HG02981 (cell line): ENCODE measurements at regions not wholly inside any gene's neighbourhood (a gene's known extent, or its start where the extent isn't known, plus 50 kb on each side); places are given as distances from the start of the nearest gene placed in this dataset.
"Not testable (repeated sequence)": the region's sequence is repeated elsewhere in the genome, so short reads cannot be mapped to it uniquely, and the experiment has no call there.

ENCODE experiments used
- ATAC-seq: cut with Tn5 transposase; IDR thresholded peaks from one replicate; pipeline ENCODE4 v1.9.1; 2021; ENCODE audit warnings: mild to moderate bottlenecking, moderate library complexity; ENCODE audit not compliant: unreplicated experiment

DNA sequence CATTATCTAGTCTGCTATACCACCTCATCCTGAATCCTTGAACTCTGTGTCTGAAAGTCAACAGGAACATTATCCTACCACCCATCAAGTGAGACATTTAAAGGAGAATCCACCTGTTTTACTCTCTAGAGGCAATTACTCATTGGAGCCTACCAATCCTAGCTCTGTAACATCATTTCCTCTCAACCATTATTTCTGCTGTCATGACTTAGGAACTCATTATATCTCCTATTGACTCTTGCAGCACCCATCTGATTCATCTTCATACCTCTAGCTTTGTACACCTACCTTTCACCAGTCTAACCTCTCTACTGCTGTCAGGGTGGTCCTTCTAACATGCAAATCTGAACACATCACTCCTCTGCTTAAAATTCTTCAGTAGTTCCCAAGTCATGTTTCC is 481.5 kb downstream of the NFIB start:
- ATAC-seq, result no peak

- ATAC-seq, result no peak
Measured at GRCh38 chr9:13823026-13823425, 490.9 kb downstream of the NFIB start.

- ATAC-seq, result no peak
Measured at GRCh38 chr9:13817754-13818278, 496.1 kb downstream of the NFIB start.

DNA sequence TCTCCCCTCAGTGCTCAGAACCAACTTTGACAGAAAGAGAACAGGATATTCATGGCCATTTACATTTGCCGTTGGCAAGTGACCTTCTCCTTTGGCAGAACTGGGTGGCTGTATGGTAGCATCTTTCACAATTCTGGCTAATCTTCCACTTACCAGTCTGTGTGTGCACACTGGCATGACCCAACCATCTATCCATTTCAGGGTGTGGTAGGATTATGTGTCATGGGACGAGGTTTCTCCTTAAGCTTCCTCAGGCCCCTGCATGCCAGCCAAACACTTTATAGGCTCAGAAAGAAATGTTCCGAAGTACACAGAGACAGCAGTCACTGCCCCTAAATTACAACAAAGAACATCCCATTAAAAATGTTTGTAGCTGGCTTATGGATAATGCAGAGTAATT is 497.1 kb downstream of the NFIB start:
- no peak for ATAC-seq

- no peak for ATAC-seq
Measured at GRCh38 chr9:13814647-13815400, 499.1 kb downstream of the NFIB start.

GRCh38 chr9:13811876-13812275 is 502.1 kb downstream of the NFIB start:
- no peak for ATAC-seq

DNA sequence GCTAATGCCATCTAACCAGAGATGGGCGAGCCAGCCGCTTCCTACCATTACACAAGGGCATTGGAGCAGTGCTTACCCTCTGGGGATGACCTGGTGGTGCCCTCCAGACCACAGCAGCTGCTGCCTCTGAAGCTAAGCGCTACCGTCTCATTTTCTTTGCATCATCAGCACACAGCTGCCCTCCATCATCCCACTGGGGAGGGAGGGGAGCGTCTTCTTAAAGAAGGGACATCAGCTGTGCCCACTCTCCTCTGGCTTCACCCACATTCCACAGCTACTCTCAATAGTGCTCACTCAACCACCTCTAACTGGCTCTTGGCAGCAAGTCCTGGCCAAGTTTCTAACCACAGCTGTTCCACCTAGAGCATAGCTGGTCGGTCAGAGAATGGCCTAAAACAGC is 503.4 kb downstream of the NFIB start:
- no peak for ATAC-seq

DNA sequence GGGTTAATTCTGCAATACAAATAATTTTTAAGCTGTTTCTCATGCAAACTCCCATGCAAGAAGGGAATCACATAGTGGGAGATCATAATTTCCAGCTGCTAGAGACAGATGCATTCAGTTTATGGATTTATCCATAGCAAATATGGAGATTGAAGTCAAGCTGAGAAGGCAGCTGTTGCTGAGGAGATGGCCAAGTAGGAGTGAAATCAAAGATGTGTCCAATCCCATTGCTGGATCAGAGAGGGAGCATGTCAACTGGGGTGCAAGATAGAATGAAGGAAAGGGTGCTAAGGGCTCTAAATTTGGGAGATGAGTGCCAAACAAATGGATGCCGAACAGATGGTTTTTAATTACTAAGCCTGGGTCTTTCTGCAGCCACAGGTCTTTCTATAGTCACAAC is 504.5 kb downstream of the NFIB start:
- ATAC-seq, result no peak

DNA sequence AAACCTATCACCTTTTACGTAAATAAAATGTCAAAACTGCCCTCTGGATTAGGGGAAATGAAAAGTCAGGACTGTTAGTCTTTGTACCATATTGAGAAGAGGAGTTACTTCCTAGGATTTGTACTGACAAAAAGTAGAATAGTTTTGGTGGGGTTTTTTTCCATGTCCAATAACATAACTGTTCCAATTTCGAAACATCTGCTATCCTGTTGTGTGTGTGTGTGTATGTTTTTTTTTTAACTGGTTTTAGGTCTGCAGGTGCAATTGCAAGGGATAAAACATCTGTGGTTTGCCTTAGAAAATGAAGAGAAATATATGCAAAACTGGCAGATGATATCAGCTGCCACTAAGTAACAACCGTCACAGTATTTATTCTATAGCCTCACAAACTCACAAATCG is 506.8 kb downstream of the NFIB start:
- ATAC-seq, result no peak

DNA sequence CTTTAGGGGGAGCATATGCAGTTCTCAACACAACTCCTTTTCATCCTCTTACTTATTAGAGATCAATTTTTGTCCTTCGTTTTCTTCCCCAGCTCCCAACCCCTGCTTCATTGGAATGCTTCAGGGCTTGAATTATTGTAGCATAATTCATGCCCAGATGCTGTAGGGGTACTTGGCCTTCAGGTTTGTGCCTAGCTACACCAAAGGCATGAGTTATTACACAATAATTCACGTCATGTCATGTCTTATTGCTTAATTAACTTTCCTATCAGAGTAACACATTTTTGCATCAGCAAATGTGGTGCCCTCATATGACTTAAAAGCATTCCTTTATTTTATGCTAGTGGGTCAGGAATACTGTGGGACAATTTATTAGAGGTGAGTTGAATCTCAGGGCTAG is 507.2 kb downstream of the NFIB start:
- ATAC-seq, result no peak

DNA sequence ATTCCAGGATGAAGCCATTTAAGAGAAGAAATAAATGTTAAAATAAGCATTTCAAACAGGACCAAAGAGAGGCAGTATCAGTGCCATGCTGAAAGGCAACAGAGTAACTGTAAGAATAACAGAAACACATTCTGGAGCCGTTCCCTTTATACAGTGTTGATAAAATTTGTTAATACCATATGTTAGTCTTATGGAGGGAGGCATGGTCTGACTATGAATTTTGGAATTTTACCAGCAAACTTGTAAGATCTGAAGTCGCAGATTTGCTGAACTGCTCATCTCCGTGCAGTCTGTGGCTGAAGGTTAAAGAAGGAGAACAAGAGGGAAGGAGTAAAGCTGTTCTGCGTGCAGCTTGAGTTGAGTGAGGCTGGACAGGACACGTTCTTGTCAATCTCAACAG is 508.4 kb downstream of the NFIB start:
- no peak for ATAC-seq

DNA sequence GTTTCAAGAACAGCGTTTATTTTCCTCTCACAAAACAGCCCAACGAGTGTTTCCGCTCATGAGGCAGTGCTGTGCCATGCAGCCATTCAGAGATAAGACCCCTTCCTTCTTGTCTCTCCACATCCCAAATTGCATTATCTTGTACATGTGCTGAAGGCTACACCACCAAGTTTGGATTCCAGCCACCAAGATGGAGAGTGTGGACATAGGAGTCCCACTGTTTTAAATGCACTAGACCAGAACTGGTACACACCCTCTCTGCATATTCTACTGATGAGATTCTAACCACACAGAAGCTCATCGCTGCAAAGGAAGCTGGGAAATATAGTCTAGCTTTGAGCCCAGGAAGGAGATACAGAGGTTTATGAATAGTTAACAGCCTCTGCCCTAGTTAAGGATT is 509.4 kb downstream of the NFIB start:
- ATAC-seq, result no peak

DNA sequence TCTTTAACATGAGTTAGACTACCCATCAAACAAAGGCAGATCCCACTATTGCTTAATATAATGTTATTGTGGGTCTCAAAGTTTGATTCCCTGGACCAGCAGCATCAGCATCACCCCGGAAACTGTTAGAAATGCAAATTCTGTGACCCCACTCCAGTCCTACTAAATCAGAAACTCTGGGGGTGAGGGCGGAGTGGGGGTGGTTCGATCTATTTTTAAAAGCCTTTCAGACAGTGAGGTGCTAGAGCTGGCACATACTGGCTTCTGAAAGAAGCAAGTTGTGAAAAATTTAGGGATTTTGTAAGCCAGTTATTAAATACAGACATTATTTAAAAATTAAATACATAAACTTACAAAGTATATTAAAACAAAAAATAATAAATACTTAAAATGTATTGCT is 513.2 kb downstream of the NFIB start:
- ATAC-seq, result no peak

DNA sequence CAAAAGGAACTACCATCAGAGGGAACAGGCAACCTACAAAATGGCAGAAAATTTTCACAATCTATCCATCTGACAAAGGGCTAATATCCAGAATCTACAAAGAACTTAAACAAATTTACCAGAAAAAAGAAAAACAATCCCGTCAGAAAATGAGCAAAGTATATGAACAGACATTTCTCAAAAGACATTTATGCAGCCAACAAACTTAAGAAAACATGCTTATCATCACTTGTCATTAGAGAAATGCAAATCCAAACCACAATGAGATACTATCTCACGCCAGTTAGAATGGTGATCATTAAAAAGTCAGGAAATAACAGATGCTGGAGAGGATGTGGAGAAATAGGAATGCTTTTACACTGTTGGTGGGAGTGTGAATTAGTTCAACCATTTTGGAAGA is 516.2 kb downstream of the NFIB start:
- not testable (repeated sequence) for ATAC-seq

- ATAC-seq, result no peak
Measured at GRCh38 chr9:13791816-13792215, 512.3 kb upstream of the MPDZ start.

- ATAC-seq, result no peak
Measured at GRCh38 chr9:13790055-13790454, 510.6 kb upstream of the MPDZ start.

DNA sequence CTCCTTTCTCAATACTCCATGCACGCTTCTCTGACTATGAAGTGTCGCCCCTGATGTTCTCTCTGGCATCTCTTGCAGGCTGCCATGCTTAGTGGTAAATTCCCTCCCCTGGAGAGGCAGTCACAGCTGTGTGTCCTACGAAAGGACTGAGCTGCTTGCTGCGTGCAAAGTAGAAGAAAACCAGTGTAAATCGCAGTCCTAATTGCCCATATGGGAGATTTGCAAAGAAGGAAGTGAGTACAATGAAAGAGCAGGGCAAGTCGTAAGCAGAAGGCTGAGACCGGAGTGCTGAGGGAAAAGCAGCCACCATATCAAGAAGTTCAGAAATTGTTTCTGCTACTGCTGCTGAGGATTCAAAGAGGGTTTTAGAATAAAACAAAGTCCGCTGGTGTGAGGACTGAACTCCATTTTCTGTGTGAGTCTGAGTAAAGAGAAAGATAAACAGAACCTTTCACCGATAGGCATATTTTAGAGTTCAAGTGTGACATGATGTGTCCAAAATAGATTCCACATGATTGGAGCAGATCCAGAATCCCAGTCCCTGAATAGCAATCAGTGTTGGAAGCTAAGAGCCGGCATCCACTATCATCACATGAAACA is 507.8 kb upstream of the MPDZ start:
- no peak for ATAC-seq

DNA sequence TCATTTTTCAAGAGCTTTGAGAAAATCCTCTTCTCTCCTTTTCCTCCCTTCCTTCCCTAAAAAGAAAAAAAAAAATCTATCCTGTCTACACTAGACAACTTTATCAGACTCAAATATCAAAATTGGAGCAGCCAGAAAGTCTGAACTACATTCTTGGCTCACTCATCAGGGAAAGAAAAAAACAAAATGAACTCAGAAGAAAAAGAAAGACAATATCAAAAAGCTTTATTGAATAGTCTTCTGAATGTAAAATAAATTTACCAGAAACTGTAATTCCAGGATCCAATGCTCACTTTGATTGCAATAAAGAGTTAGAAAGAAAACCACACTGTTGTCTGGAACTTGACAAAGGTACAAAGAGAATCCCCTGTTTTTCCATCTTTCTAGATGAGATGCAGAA is 507.2 kb upstream of the MPDZ start:
- no peak for ATAC-seq

DNA sequence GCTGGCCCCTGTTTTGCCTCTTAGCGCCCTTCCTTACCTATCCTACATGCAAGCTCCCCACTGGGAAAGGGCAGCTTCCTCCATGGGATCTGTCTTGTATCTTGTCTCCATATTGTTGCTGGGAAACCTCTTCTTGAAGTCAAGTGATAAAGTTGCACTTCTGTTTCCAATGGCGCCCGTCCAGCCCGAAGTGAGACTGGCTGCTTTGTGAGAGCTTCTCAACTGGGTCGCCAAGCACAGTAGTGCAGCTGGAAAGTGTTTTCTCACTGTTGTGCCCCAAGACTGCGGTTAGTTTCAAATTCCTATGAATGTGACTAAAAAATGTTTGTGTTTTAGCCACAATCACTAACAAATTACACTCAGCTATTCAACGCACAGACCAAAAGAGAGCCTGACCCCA is 506.6 kb upstream of the MPDZ start:
- ATAC-seq, result no peak

DNA sequence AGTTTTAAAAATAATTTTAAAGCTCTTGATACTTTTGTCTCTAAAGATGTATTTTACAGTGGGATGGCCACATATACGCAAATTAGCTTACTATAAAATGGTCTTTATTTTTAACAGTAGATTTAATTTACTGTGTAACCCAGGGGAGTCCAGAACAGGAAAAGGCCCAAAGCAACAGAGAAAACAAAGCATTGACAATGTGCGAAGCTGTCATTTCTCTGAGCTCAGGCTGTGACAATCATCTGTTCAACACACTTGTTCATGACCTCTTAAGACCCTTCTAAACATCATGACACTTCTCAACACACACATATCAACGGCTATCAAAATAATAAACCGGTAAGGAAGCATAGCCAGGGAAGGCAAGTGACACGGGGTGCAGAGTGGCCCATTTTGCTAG is 499.6 kb upstream of the MPDZ start:
- no peak for ATAC-seq

DNA sequence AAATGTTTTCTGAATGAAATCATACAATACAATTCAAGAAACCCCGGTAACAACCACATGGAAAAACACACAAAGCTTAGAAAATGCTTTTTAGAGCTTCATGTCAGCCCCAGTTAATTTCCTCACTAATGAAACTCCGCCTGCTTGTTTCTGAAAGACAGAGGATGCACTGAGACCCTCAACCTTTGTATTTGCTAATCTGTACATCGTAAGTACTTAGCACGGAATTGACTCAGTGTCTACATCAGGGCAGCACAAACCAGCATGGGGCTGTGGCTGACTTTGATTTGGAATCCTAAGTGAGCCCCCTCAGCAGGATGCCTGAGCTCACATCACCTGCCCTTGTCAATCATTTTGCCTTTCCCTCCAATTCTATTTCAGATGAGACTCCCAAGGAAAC is 499.1 kb upstream of the MPDZ start:
- no peak for ATAC-seq

GRCh38 chr9:13770956-13771355 is 491.5 kb upstream of the MPDZ start:
- ATAC-seq, result no peak

GRCh38 chr9:13769641-13770040 is 490.1 kb upstream of the MPDZ start:
- ATAC-seq, result no peak
